ENCODE measurements at regions not wholly inside any gene's neighbourhood (a gene's known extent, or its start where the extent isn't known, plus 50 kb on each side); places are given as distances from the start of the nearest gene placed in this dataset.

- Histone ChIP-seq H3K4me2 (ENCODE audit: insufficient read depth, low read length) (no peak overlapping the region), H3K4me3 (replicated peaks in 1 of 3; ENCODE audit: insufficient read depth in 1 of 3, low read depth in 1 of 3, low read length in 3 of 3) (no peak overlapping the region), H3K27ac (ENCODE audit: insufficient read depth, low read depth, low read length) (no peak overlapping the region), H3K9me1 (replicated peaks; ENCODE audit: control insufficient read depth, extremely low read depth, insufficient read depth, low read length) (no peaks in the 10 kb centered on the region), H3K9me3 (replicated peaks; ENCODE audit: control insufficient read depth, insufficient read depth, low read length) (no peaks in the 10 kb centered on the region), H3K36me3 (ENCODE audit: control insufficient read depth in 2 of 2, extremely low read depth in 1 of 2, insufficient read depth in 2 of 2, low read length in 2 of 2) (no peaks in the 10 kb centered on the region), H3K9ac (replicated peaks; ENCODE audit: extremely low read depth, insufficient read depth, low read length) (no peak overlapping the region), H3K79me2 (ENCODE audit: control insufficient read depth, insufficient read depth, low read length) (no peaks in the 10 kb centered on the region), H2AFZ (ENCODE audit: low read depth, low read length) (no peak overlapping the region), H3K4me1 (ENCODE audit: control insufficient read depth, extremely low read depth, insufficient read depth, low read length) (no peaks in the 10 kb centered on the region), H4K20me1 (replicated peaks; ENCODE audit: control insufficient read depth, extremely low read depth, insufficient read depth, low read length) (no peaks in the 10 kb centered on the region), H3K27me3 (ENCODE audit: control insufficient read depth in 2 of 2, insufficient read depth in 2 of 2, low read length in 2 of 2) (no peaks in the 10 kb centered on the region)
- dilution Hi-C loops (cut with MboI; ENCODE audit: extremely low pct_ligation_motif_present, low sequenced_read_pairs), result no loop called here
- ChIA-PET CTCF (no interaction called here), POLR2A (no interaction called here)
- no peak for FAIRE-seq
- intact Hi-C loops (cut with micrococcal nuclease), result no loop called here
- no TSS peak for BruUV-seq (replicated peaks)
- TF ChIP-seq GATA2 (IDR thresholded peaks at IDR 0.05; ENCODE audit: insufficient read depth, insufficient read length, low read depth, low read length) (no peak), CTCF (IDR thresholded peaks at IDR 0.05; ENCODE audit: extremely low read depth in 1 of 2, insufficient read depth in 1 of 2, low read depth in 1 of 2, low read length in 2 of 2) (no peak), MYC (IDR thresholded peaks at IDR 0.05; ENCODE audit: low read depth, low read length) (no peak), JUN (IDR thresholded peaks at IDR 0.05; ENCODE audit: borderline replicate concordance, insufficient read depth, insufficient read length, low read depth) (no peak), POLR2A (IDR thresholded peaks at IDR 0.05; ENCODE audit: low read depth, low read length) (no peak), EZH2 (IDR thresholded peaks at IDR 0.05; ENCODE audit: borderline replicate concordance, low read depth, low read length, severe bottlenecking) (no peak), POLR2AphosphoS5 (IDR thresholded peaks at IDR 0.05; ENCODE audit: insufficient read depth, low read depth, low read length) (no peak), FOS (IDR thresholded peaks at IDR 0.05; ENCODE audit: borderline replicate concordance, insufficient read depth, low read length) (no peak), MAX (IDR thresholded peaks at IDR 0.05; ENCODE audit: insufficient read depth, insufficient read length) (no peak)
- DNase-seq (ENCODE audit: low read depth, low spot score), result no peak
These were observed 113.6 kb upstream of the CYYR1 start for GRCh38 chr21:26686705-26687104.
